NCI-H1417 treated with DMSO at 0.1 percent for 48 hours (cell line): ENCODE measurements at regions not wholly inside any gene's neighbourhood (a gene's known extent, or its start where the extent isn't known, plus 50 kb on each side); places are given as distances from the start of the nearest gene placed in this dataset.
"Not testable (repeated sequence)": the region's sequence is repeated elsewhere in the genome, so short reads cannot be mapped to it uniquely, and the experiment has no call there.

Experiments used
- DNase-seq: peaks from one replicate; lab custom pipeline; 2025; lab: John Stamatoyannopoulos, UW

DNA sequence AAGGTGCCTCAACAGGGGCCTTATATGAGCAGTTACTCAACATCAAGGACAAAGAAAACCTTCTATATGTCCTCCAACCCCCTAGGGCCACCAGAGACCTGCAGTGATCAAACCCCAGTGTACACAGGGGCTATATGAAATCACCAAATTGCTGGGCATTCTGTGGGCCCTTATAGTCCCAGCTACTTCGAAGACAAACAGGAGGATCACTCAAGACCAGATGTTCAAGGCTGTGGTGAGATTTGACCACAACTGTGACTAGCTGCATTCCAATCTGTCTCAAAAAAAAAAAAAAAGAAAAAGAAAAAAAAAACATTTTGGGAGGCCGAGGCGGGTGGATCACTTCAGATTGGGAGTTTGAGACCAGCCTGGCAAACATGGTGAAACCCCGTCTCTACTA lies 51.0 kb upstream of the PRB2 start:
- DNase-seq, result no peak

GRCh38 chr12:11457996-11458645 lies 62.8 kb upstream of the PRB2 start:
- DNase-seq, result no peak

GRCh38 chr12:11460343-11461023 lies 65.1 kb upstream of the PRB2 start:
- DNase-seq, result no peak

GRCh38 chr12:11461433-11461832 lies 66.1 kb upstream of the PRB2 start:
- DNase-seq, result no peak

GRCh38 chr12:11477110-11477509 lies 81.7 kb upstream of the PRB2 start:
- DNase-seq, result no peak

GRCh38 chr12:11482955-11483354 lies 87.6 kb upstream of the PRB2 start:
- DNase-seq, result no peak

- DNase-seq, result peak; percentile 81
Observed at GRCh38 chr12:11486623-11487444, 91.5 kb upstream of the PRB2 start.

- no peak for DNase-seq
Observed at GRCh38 chr12:11496157-11496851, 100.9 kb upstream of the PRB2 start.

DNA sequence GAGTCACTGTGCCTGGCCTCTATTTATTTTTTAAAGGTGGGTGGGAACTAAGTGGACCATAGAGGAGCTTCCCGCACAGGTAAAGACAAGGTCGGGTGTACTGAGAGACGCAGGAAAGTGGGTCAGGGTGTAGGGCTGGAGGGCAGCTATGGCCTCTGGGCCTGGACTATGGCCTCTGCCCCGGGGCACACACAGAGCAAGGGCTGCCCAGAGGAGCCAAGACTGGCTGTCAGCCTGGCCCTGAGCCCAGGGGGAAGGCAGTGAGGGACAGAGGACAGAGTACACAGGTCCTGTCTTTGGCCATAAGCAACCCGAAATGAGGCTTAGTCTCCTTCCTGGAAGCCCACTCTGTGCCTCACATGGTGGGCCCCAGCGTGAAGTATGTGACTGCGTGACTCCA lies 102.1 kb upstream of the PRB2 start:
- no peak for DNase-seq

- DNase-seq, result no peak
Observed at GRCh38 chr12:11497995-11498394, 102.6 kb upstream of the PRB2 start.

DNA sequence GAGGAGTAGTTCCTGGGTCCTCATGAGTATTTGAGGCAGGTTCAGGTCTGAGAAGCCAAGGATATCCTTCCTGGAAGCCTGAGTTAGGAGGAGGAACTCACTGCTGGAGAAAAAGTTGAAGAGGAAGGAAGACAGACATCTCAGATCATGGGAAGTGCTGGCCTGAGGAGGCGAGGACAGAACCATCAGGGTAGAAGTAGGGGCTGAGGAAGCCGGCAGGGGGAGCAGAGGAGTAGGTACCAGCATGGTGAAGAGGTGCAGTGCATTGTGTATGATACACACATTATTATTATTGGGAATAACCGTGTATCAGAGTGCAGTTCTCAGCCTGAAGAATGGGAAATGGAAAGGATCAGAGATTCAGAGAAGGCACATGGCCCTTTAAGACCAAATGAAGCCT lies 103.2 kb upstream of the PRB2 start:
- DNase-seq, result not testable (repeated sequence)

- no peak for DNase-seq
Observed at GRCh38 chr12:11499806-11500187, 104.4 kb upstream of the PRB2 start.

DNA sequence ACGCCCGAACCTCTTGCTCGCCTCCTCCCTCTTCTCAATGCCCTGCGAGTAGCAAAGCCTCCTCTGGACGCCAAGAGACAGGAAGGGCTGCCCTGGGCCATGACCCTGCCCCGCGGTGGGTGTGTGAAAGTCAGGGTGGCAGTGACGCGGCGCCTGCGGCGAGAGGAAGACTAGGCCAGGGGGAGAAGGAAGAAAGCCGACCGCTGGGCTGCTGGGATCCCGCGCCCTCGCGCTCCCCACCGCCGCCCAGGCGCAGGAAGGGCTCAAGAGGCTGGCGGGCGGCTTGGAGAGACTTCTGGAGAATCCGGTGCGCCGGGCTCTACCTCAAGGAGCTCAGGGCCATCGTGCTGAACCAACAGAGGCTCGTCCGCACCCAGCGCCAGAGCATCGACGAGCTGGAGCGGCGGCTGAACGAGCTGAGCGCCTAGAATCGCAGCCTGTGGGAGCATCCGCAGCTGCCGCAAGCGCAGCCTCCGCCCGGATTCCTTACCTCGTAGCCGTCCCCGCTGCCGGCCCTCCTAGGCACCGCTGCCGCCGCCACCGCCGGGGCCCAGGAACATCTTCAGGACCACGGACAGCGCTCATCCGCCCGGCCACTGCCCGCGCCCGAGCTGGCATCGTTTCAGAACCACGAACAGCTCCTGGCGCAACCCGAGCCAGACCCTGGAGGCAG lies 105.0 kb upstream of the PRB2 start:
- no peak for DNase-seq

- no peak for DNase-seq
Observed at GRCh38 chr12:11500861-11501230, 105.5 kb upstream of the PRB2 start.

- DNase-seq, result no peak
Observed at GRCh38 chr12:11508699-11509098, 113.3 kb upstream of the PRB2 start.

DNA sequence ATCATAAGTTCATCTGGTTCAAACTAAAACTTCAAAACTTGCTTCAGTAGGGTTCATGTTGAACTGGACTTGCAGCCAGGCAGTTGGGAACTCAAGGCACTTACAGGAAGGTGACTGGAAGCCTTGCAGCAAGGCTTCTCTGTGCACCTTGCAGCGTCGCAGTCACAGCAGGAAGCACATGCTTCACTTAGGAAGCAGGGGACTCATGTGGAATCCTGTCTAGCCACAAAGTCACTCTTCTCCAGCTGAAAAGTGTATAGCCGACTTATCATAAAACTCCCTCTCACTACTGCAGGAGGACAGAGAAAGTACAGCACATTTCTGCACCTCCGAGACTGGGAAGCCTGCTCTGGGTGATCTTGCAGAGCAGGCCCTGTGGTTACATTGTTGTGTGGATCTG lies 114.0 kb upstream of the PRB2 start:
- DNase-seq, result no peak

DNA sequence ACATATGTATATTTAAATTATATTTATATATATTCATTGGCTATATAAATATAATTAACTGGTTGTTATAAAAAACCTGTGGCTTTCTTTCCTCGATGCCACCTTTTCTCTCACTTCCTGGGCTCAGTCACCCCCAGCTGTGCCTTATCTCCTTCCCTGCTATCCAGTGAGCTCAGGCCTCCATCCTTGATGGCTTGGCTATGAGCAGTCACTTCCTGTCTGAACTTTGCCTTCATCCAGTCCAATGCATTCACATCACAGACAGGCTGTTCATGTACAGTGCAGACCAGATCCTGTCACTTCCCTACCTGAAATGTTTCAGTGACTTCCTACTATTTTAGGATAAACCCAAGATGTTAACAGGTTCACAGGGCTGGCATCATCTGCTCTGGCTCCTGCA lies 115.3 kb upstream of the PRB2 start:
- DNase-seq, result no peak

- DNase-seq, result no peak
Observed at GRCh38 chr12:11513288-11513687, 117.9 kb upstream of the PRB2 start.

DNA sequence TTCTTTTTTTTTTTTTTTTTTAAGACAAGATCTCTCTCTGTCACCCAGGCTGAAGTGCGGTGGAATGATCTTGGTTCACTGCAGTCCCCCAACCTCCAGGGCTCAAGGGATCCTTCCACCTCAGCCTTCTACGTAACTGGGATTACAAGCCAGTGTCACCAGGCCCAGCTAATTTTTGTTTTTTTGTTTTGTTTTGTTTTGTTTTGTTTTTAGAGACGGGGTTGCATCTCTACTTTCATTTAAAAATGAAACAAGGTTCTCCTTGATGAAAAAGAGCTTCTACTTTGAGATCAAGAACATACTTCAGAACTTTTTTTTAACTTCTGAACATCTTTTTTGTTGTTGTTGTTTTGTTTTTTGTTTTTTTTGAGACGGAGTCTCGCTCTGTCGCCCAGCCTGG lies 121.7 kb upstream of the PRB2 start:
- DNase-seq, result no peak

DNA sequence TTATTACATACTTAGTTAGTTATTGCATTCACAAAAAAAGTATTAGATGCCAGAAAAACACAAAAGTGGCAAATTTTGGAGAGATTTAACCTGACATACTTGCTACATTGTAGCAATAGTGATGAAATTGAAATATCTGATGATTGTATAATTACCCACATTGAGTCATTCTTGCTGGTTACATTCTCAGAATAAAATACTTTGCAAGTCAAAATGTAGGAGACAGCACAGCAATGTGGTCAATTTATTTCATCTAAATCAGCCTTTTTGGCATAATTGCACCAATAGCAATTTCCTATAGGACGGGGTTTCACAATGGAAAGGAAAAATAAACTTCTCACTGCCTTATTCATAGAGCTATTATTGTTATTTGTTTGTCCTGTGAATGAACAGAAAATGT lies 125.0 kb upstream of the ETV6 start:
- no peak for DNase-seq

GRCh38 chr12:11534064-11534463 lies 115.4 kb upstream of the ETV6 start:
- DNase-seq, result no peak

- DNase-seq, result no peak
Observed at GRCh38 chr12:11535127-11535526, 114.3 kb upstream of the ETV6 start.
